GM19438 (cell line): ENCODE measurements at regions not wholly inside any gene's neighbourhood (a gene's known extent, or its start where the extent isn't known, plus 50 kb on each side); places are given as distances from the start of the nearest gene placed in this dataset.

Experiments
- ATAC-seq: cut with Tn5 transposase; IDR thresholded peaks from one replicate; pipeline ENCODE4 v1.9.1; 2021; ENCODE audit warnings: low read depth; ENCODE audit not compliant: unreplicated experiment

DNA sequence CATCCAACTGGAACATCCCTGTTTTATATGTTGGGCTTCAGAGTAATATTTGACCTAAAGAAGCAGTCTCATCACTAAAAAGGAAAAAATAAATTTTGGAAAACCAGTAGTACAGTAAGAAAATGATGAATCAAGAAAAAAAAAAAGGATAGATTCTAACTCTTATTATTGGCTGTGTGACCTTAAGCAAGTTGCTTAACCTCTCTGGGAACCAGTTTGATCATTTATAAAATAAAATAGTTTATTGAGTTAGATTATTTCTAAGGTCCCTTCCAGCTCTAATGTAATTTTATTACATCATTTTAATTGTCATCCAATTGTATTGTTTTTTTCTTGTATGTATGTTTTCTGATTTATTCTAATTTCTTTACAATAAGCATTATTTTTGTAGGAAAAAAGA lies 127.0 kb downstream of the PRELID2 start:
- ATAC-seq = no peak

DNA sequence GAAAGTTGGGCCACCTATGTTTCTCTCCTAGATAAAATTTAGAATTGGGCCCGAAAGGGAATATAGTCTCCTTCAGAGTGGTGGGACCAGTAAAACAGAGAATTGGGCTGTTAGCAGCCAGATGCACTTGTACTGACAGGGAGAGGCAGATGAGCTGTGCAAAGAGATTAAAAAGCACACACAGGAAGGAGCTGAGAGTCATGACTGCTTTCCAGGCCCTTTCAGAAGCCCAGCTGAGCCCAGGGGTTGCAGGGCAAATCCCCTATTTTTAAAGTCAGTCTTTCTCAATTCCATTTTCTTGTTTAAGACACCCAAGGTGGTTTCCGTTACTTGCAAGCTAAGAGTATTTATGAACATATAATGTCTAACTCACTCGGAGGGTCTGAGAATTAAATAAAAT lies 130.4 kb downstream of the PRELID2 start:
- no peak for ATAC-seq

GRCh38 chr5:145703856-145704255 lies 131.3 kb downstream of the PRELID2 start:
- ATAC-seq = no peak

DNA sequence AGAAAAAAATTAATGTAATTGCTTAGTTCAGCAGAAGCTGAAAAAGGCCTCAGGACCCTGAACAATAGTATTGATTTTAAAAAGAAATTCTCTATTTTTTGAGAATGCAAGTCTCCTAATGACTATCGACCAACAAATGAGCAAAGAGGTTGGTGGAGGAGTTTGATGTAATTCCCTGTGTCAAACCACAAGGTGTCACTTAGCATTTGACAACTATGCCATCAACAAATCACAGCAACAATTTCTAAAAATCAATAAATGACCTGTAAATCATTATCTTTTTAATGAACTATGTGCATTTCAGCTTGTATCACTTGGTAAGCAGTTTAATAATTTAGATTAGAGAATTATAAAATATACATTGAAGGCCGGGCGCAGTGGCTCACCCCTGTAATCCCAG lies 133.7 kb downstream of the PRELID2 start:
- no peak for ATAC-seq

DNA sequence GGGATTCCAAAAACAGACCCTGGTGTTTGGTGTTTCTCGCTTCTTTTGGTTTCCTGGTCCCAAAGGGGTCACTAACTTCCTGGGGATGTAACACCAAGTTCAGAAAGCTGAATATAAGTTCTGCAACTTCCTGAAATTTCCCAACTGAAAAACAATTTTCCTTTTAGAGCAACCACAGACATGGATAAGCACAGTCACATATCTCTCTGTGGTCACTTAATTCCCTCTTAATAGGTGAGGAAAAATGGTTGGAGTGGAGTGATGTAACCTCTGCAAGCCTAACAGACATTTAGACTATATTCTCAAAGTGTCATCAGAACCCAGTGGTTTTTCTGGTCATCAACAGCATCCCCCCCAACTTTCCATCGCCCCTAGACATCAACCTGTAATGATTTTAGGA lies 135.3 kb downstream of the PRELID2 start:
- ATAC-seq = no peak

DNA sequence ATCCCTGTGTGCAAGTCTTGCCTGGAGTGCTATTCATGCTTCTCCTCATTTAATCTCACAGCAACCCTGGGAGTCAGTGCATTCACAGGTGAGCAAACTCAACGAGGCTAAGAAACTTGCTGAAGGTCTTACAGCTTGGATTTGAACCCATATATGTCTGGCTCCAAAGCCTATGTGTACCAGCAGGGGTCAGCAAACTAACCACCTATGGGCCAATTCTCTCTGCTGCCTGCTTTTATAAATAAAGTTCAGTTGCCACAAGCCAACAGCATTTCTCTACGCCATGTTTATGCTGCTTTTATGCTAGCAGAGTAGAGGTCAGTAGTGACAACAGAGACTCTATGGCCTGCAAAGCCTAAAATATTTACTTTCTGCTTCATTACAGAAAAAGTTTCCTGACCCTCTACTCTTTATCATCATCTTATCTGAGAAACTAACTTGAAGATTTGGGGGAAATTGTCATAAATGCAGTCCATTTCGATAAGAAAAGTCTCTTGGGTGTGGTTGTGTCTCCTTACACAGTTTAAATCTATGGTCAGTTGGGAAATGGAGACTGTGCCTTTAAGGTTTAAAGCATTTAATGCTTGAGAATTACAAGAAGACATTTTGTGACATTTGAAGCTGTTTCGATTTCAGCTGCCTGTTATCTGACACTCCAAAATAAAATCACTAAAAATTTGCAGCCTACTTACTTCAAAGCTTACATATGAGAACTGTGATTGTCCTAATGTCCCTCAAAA lies 137.7 kb downstream of the PRELID2 start:
- peak; percentile 65 for ATAC-seq

- peak; percentile 97 for ATAC-seq
Observed at GRCh38 chr5:145689235-145689634, 145.9 kb downstream of the PRELID2 start.

DNA sequence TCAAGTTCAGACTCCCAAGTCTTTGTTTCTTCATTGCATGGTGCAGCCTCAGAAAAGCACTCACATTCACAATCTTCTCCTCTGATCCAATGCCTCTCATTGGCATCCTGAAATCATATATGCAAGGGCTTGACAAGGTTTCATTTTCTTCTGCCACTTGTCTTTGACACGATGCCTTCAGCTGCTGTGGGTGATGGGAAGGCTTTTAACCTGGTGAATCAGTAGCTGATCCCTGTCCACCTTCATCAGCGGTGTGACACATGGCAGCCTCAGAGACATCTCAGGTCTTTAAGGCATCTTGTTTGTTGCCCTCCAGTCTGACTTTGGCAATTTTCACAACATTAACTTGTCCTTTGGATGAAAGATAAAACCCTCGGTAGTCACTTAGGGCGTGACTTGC lies 147.2 kb downstream of the PRELID2 start:
- no peak for ATAC-seq

DNA sequence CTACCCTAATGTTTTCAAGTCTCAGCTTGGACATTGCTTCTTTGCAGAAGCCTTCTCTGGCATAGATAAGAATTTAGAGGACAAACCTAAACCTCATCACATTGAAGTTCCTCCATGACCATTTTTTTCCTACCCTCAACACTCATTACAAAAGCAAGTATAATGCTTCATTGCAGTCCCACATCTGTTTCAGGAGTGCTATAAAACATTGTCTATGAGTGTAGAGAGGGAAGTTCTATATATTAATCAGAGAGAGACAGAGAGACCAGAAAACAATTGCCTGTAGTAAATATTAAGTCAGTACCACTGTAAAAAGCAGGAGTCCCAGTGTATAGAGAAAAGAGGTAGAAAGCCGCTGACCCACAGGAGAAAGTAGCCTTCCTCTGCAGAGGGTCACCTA lies 149.7 kb downstream of the PRELID2 start:
- no peak for ATAC-seq

DNA sequence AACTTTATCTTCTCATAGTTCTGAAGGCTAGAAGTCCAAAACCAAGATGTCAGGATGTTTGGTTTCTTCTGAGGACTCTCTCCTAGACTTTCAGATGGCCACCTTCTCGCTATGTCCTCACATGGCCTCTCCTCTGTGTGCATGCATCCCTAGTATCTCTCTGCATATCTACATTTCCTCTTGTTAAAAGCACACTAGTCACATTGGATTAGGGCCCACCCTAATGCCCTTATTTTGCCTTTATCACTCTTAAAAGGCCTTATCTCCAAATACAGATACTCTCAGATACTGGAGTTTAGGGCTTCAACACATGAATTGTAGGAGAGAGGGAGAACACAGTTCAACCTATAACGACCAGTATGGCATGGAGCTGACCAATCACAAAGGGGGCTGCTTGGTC lies 151.7 kb downstream of the PRELID2 start:
- ATAC-seq = no peak

DNA sequence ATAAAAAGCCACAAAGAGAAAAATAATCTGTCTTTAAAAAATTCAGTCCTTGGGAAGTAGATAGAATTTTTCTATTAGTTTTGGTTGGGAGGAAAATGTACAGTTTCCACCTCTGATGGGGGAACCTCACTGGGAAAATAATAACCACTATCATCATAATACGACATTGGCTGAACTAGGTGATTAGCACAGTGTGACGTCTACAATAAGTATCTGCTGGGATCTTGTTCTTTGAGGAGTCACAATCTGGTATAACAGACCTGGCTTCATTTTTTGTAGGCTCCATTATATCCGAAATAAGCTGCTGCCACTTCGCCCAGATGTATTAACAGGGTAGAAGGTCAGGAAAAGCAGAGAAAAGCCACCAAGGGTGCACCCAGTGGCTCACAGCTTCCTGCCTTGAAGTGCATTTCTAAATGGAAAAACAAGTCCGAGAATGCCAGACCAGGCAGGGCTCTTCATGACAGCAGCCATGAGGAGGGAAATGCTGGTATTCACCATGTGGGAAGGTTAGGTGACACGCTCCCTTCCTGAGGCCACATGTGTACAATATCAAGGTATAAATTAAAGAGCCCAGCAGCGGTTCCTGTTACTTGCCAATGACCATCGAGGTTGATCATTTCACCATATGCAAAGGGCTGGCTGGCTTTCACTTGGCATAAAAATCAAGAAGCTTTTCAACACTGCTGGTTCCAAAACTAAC lies 152.8 kb downstream of the PRELID2 start:
- ATAC-seq = no peak

DNA sequence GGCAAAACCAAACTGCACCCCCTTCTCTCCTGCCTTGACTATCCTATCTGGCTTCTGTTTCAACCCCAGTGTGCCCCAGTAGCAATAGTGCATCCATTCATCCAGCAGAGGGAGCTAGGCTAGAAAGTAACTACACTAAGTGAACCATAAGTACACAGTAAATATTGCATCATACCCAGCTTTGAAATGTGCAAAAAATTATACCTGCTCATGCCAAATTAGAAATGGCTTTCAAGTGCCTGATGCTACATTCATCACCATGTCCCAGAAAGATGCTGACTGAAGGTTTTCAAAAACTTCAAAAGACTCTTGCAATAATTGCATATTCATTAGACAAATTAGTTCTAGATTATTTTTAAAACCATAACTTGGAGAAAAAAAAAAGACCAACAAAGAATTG lies 153.5 kb downstream of the PRELID2 start:
- ATAC-seq = peak; percentile 95

GRCh38 chr5:145681216-145681615 lies 153.9 kb downstream of the PRELID2 start:
- ATAC-seq = no peak

GRCh38 chr5:145680767-145681166 lies 154.4 kb downstream of the PRELID2 start:
- ATAC-seq = no peak

GRCh38 chr5:145680169-145680568 lies 155.0 kb downstream of the PRELID2 start:
- ATAC-seq = no peak

DNA sequence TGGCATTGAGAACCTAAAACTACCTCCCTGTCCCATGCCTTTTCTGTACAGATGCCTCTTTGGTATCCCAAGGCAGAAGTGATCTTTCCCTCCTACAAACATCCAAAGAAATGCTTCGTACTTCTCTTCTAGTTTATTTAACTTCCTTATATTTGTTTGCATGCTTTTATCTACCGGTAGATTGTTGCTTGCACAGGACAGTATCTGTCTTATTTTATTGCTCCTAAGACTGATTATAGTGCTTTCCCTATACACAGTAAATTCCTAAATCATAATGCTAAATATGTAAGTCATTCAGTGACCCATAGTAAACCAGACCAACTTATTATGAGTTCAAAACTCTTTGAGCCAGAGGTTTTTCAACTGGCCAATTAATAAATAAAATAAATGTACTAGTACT lies 156.9 kb downstream of the PRELID2 start:
- no peak for ATAC-seq

- no peak for ATAC-seq
Observed at GRCh38 chr5:145673786-145674185, 161.4 kb downstream of the PRELID2 start.

- no peak for ATAC-seq
Observed at GRCh38 chr5:145668714-145669113, 166.4 kb downstream of the PRELID2 start.

GRCh38 chr5:145667742-145668141 lies 167.4 kb downstream of the PRELID2 start:
- ATAC-seq = no peak

GRCh38 chr5:145666591-145666990 lies 168.6 kb downstream of the PRELID2 start:
- ATAC-seq = no peak

DNA sequence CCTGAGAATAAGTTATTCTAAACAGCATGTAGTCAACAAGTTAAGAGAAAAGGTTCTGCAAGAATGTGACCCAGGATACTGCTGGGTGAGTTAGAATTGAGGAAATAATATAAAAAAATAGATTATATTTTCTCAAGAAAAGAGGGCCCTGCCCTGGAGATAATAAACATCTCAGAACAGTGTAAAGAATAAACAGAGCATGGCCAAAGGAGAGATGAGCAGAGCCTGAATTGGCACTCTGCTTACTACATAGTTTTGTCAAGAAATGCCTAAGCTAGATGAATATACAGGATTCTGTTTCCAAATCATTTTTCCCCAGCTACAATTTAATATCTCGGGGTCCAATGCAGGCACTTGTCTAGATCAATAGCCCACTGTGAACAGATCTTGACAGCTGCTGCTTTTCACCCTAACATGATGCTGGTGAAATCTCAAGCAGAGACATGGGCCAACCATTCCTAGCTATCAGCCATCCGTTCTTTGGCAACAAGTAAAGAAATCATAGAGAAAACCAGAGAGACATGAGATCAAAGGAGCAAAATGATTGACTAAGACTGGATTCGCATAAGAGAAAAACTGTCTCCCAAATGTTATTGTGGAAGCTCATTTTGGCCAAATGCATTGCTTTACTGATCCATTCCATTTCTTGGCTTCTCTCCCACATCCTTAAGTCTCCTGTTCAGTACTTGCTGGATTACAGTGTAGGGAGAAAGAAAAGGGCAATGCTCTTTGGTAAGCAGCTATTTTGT lies 173.2 kb downstream of the PRELID2 start:
- no peak for ATAC-seq
